BJ (cell line): ENCODE measurements at regions not wholly inside any gene's neighbourhood (a gene's known extent, or its start where the extent isn't known, plus 50 kb on each side); places are given as distances from the start of the nearest gene placed in this dataset.
A peak's percentile ranks its signal among the peaks of the same experiment; 100 is the strongest.

ENCODE experiments used
- CTCF ChIA-PET: fragments of 350-600 bp; formaldehyde crosslinking; extraction: SDS; loops from one replicate; lab custom pipeline; 2021; ENCODE audit warnings: antibody characterized with exemption, inconsistent platforms; lab: Yijun Ruan, JAX
- POLR2A ChIA-PET: fragments of 300-600 bp; sonication (Branson Sonifier 250); formaldehyde crosslinking; extraction: SDS; loops from one replicate; lab custom pipeline; 2021; ENCODE audit warnings: antibody characterized with exemption; lab: Charles Lee
- DNase-seq: peaks from one replicate; pipeline ENCODE4 v3.0.0-alpha.2; 2011; ENCODE audit warnings: low read depth
- H3K27me3 ChIP-seq: 2 replicates; pipeline ENCODE4 v1.6.0; 2011; ENCODE audit warnings: low read length; ENCODE audit not compliant: control insufficient read depth, insufficient read depth
- H3K36me3 ChIP-seq: 2 replicates; pipeline ENCODE4 v1.5.1; 2011; ENCODE audit warnings: low read length; ENCODE audit not compliant: control insufficient read depth, insufficient read depth
- H3K4me3 ChIP-seq: 2 replicates; pipeline ENCODE4 v1.5.1; 2011; ENCODE audit warnings: low read depth, mild to moderate bottlenecking, control low read depth, low read length
- TF ChIP-seq, protein P1 (sequence below): IDR thresholded peaks from 2 replicates; pipeline ENCODE4 v1.5.1; 2011; ENCODE audit warnings: low read depth, mild to moderate bottlenecking, control low read depth, inconsistent platforms, low read length, moderate library complexity; ENCODE audit not compliant: insufficient read depth

DNA sequence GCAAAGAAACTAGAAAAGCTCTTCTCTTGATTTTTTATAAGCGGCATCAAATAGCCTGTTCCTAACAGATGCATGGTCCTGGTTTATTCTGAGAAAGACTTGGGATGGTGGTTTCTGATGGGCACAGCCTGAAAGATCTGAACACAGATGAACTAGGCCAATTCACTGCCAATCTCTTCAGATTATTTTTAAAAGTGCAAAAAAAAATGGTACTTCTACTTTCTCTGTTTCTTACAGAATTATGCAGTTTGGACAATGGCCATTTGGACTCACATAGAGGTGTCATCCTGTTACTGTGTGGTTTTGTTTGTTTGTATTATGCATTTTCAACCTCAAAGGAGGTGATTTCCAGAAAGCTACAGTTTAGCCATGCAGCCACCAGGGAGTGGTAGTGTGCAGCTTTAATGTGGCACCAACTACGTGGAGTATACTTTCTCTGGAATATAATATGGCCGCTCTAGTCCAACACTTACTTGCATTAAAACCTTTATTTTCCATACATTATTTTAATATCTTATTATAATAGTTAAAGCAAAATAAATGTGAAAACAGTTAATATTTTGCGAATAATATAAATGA is 469.8 kb upstream of the KIRREL3 start:
- DNase-seq: no peak
- H3K27me3 ChIP-seq: no peaks in the 10 kb centered on the region; the same call in 1 of the 2 replicates
- TF ChIP-seq, protein P1, sequence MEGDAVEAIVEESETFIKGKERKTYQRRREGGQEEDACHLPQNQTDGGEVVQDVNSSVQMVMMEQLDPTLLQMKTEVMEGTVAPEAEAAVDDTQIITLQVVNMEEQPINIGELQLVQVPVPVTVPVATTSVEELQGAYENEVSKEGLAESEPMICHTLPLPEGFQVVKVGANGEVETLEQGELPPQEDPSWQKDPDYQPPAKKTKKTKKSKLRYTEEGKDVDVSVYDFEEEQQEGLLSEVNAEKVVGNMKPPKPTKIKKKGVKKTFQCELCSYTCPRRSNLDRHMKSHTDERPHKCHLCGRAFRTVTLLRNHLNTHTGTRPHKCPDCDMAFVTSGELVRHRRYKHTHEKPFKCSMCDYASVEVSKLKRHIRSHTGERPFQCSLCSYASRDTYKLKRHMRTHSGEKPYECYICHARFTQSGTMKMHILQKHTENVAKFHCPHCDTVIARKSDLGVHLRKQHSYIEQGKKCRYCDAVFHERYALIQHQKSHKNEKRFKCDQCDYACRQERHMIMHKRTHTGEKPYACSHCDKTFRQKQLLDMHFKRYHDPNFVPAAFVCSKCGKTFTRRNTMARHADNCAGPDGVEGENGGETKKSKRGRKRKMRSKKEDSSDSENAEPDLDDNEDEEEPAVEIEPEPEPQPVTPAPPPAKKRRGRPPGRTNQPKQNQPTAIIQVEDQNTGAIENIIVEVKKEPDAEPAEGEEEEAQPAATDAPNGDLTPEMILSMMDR: peak; percentile 28; the same call in 1 of the 2 replicates
- H3K36me3 ChIP-seq: no peaks in the 10 kb centered on the region
- H3K4me3 ChIP-seq: no peak overlapping the region
- ChIA-PET CTCF (interaction anchor here (0.6 to 1.3 kb wide), 2 partner anchors 23 to 25 kb away, joined by 3 to 4 read pairs; no protein-coding TSS in a partner anchor), POLR2A (no interaction called here)

DNA sequence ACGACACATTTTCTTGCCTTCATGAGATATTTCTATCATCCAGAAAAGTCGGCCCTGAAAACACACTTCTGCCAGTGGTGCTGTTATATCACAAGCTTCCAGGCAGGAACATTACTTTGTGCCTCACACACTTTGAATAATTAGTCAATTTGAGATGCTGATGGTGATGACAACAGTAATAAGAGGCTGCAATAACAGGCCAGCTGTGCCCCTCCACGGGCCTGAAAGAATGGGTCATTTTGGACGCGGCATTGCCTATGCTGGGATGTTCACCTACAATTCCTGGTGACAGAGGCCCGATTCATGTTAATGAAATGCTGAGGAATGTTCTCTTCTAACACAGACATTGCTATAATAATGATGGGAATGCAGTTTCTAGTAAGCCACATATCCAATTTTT is 463.8 kb upstream of the KIRREL3 start:
- Histone ChIP-seq H3K4me3 (no peak overlapping the region), H3K27me3 (peaks cover 1% of the 10 kb centered on the region; the same call in 1 of the 2 replicates), H3K36me3 (no peaks in the 10 kb centered on the region)
- CTCF ChIA-PET: no interaction called here
- DNase-seq: no peak
- POLR2A ChIA-PET: no interaction called here
- TF ChIP-seq, protein P1: no peak

DNA sequence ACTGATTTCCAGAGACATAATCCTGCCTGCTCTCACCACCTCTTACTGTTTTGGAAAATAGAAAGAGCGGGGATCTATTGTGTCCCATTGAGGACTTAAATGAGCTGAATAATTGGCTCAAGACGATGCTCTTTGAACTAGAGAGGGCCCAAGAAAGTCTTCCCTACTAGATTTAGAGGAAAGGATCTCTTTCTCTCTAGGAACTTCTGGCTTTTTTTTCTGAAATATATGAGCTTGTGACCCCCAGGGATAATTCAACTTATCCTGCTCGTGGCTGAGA is 461.4 kb upstream of the KIRREL3 start:
- Histone ChIP-seq H3K36me3 (no peaks in the 10 kb centered on the region), H3K4me3 (no peak overlapping the region), H3K27me3 (peaks cover 1% of the 10 kb centered on the region; the same call in 1 of the 2 replicates)
- CTCF ChIA-PET: no interaction called here
- POLR2A ChIA-PET: no interaction called here
- TF ChIP-seq, protein P1: no peak
- no peak for DNase-seq

DNA sequence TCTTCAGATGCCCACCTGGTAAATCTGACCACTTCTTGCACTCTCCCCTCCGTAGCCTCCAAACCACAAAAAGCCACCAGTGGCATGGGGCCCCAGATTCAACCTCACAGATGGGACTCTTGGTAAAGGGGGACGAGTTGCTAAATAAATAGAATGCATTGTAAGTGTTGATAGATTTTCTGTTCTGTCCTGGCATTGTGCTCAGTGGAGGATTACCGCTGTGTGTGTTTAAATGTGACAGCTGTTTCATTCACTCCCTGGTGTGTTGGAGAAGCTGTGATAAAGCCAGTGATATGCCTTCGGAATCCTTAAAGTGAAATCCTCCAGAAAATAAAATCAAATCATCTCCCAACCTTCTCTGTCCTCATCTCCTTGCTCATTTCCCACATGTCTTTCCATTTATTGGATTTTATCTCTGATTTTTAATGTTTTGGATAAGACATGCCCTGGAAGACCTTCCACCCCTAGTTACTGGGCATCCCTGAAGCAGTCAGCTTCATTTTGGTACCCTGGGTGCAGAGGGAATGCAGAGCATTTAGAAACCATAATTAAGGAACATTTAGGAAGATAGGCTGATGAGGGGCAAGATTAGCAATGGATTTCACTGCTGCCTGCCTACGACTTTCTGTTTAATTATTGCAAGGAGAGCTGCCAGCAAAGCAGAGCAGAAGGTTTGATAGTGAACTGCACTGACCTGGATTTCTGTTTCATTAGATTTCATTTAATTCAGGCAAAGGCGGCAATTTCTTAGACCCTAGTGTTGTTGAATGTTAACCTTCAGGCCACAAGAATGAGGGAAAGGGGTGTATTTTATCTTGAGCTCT is 460.9 kb upstream of the KIRREL3 start:
- Histone ChIP-seq H3K36me3 (no peaks in the 10 kb centered on the region), H3K27me3 (peaks cover 1% of the 10 kb centered on the region; the same call in 1 of the 2 replicates), H3K4me3 (no peak overlapping the region)
- POLR2A ChIA-PET: no interaction called here
- TF ChIP-seq, protein P1: no peak
- CTCF ChIA-PET: no interaction called here
- no peak for DNase-seq

DNA sequence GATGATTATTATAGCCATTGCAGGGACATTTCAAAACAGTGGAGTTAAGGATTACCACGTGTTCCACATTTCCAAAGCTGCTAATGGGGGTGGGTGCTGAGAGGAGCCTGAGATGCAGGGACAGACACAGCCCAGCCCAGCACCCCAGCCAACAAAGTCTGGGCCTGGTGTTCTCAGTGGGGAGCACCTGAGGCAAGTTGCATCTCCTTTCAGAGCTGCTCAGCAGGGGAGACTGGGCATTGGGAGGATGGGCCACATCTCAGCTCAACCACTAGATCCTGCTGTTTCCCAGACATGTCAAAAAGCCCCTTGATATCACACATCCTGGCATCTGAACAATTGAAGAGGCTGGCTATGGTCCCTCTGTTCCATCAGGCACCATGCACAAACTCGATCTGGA is 458.0 kb upstream of the KIRREL3 start:
- DNase-seq: no peak
- no peak overlapping the region for H3K4me3 ChIP-seq
- CTCF ChIA-PET: no interaction called here
- H3K36me3 ChIP-seq: no peaks in the 10 kb centered on the region
- TF ChIP-seq, protein P1: no peak
- H3K27me3 ChIP-seq: peaks cover 1% of the 10 kb centered on the region; the same call in 1 of the 2 replicates
- POLR2A ChIA-PET: no interaction called here
